ENCODE measurements at regions not wholly inside any gene's neighbourhood (a gene's known extent, or its start where the extent isn't known, plus 50 kb on each side); places are given as distances from the start of the nearest gene placed in this dataset.

DNA sequence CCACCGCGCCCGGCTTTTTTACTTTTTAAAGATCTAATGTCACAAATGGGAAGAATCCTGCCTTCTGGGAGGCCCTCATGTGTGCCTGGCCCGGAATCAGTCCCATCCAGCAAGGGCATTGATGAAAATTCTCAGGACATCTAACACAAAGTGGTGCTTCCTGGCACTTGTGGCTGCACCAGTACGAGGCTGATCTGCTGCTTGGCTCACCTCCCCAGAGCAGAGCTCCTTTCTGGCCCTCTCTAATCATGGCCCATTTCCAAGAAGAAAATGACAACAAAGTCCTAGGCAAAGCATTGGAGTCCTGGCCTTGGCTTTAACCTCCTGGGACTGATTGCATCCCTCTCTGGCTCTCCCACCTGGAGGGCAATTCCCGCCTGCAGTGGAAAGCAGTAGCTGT is 50.7 kb upstream of the SIAH1 start:
- TF ChIP-seq, protein P1, sequence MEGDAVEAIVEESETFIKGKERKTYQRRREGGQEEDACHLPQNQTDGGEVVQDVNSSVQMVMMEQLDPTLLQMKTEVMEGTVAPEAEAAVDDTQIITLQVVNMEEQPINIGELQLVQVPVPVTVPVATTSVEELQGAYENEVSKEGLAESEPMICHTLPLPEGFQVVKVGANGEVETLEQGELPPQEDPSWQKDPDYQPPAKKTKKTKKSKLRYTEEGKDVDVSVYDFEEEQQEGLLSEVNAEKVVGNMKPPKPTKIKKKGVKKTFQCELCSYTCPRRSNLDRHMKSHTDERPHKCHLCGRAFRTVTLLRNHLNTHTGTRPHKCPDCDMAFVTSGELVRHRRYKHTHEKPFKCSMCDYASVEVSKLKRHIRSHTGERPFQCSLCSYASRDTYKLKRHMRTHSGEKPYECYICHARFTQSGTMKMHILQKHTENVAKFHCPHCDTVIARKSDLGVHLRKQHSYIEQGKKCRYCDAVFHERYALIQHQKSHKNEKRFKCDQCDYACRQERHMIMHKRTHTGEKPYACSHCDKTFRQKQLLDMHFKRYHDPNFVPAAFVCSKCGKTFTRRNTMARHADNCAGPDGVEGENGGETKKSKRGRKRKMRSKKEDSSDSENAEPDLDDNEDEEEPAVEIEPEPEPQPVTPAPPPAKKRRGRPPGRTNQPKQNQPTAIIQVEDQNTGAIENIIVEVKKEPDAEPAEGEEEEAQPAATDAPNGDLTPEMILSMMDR (IDR thresholded peaks at IDR 0.05), result no peak
- no peak for TF ChIP-seq POLR2A (IDR thresholded peaks at IDR 0.05)
